ENCODE measurements at regions not wholly inside any gene's neighbourhood (a gene's known extent, or its start where the extent isn't known, plus 50 kb on each side); places are given as distances from the start of the nearest gene placed in this dataset.

DNA sequence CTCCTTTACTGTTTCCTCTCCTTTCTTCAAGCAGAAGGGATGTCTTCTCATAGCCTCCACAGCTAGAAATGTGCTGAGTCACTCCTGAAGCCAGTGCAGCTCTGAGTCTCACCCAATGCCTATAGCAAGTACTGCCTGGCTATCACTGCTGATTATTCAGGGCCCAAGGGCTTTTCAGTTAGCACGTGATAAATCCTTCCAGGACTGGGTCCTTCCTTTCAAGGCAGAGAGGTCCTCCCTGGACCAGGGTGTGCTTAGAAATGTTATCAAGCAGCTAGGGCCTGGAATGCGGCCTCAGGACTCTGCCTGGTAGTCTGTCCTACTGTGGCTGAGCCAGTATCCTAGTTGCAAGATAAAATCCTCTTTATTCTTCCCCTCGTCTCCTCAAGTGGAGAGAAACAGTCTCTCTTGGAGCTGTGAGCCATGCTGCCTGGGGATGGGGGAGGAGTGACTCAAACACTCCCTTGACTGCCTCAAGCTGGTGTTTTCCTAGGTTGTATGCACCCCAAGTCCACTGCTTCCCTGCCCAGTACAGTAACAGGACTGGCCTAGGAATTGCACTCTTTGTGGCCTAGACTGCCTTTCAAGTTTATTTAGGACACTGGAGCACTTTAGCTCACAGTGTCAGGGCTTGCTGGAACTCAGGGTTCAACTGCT is 198.7 kb upstream of the SERP2 start:
- no peak for DNase-seq (ENCODE audit: low read depth, low spot score)

DNA sequence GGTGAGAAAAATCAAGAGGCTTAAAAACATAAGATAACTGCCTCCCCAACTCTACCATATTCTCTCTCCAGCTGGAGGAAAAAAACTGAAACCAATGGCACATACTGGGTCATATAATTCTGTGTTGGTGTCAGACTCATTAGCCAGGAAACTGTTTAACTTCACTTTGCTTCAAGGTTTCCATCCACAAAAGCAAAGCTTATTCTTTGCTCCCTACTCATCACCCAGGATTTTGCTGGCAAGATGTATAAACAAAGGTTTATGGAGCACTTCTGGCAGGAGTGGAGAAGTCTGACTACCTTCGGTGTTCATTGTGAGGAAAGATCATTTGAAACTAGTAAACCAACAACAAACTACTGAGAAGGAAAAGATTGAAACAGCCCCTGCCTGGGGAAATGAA is 197.5 kb upstream of the SERP2 start:
- no peak for DNase-seq (ENCODE audit: low read depth, low spot score)

DNA sequence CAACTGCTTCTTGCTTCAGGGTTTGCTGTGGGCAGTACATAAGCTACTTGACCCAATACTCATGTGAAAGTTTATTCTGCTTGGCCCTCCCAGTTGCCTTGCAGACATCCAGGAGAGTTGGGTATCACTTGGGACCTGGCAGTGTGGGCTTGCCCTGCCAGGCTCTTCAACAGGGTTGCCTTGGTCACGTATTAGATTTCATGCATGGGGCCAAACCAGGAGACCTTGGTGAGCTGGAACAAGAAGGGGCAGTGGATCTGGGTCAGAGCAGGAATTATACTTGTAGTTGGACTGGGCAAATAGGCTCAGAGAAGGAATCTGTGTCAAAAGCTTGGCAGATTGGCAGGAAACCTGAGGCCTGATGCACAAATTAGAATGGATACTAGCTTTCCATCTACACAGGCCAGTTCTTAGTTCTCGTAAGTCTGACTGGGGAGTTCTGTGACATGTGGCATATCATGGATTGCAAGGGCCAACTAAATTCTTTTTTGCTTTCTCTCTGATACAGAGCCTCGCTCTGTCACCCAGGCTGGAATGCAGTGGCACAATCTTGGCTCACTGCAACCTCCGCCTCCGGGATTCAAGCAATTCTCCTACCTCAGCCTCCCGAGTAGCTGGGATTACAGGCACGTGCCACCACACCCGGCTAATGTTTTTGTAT is 192.6 kb upstream of the SERP2 start:
- no peak for DNase-seq (ENCODE audit: low read depth, low spot score)

DNA sequence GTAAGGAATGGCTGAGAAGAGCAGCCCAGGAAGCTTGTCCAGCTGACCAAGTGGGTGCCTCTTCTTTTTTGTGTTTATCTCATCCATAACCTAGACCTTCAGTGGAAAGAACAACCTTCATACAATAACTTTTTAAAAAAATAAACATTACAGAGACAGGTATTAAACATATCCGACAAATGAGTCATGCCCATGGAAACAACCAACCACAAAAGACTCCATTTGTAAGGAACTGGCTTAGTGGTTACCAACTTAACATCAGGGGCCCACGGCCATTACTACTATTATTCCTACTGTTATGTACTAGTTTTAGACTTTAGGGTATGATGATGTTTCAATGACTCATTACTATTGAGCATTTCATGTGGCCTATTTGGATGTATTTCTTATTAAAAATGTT is 191.7 kb upstream of the SERP2 start:
- no peak for DNase-seq (ENCODE audit: low read depth, low spot score)

DNA sequence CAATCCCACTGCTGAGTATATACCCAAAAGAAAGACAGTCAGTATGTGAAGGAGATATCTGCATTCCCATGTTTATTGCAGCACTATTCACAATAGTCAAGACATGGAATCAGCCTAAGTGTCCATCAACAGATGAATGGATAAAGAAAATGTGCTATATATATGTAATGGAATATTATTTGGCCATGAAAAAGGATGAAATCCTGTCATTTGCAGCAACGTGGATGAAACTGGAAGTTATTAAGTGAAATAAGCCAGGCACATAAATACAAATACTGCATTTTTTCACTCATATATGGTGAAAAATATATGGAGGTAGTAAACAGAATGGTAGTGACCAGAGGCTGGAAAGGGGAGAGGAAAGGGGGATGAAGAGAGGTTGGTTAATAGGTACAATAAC is 188.9 kb upstream of the SERP2 start:
- DNase-seq (ENCODE audit: low read depth, low spot score), result no peak

DNA sequence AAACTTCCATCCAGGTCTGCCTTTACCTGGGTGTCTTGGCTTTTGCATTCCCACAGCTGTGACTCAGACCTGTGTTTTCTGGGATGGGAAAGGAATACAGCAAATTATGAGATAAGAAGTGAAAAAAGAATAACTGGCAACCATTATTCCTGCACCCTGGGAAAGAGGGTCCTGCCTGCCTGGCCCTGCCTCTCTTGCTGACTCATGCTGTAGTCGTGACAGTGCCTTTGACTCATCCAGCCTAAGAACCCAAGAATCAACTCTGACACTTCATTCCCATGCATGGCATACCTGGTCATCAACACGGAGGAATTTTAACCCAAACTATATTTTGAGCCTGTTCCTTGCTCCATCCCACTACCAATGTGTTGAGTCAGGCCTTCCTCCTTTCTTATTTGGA is 185.4 kb upstream of the SERP2 start:
- no peak for DNase-seq (ENCODE audit: low read depth, low spot score)

DNA sequence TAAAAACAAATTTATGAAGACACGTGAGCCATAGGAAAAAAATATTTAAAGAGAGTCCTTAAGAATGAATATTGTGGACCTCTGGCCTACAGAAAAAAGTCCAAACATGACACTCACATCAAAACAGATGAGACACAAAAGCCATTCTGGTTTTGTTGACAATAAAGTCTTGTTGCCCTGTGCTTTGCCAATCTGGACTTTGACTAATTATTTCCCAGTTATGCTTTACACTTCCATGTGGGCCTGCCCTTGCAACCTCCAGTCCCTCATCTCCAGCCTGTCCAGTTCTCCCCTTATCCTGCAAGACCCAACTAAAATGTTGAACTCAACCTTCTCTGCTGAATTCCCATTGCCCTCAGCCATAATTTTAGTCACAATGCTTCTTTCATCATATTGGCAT is 184.5 kb upstream of the SERP2 start:
- DNase-seq (ENCODE audit: low read depth, low spot score), result no peak

DNA sequence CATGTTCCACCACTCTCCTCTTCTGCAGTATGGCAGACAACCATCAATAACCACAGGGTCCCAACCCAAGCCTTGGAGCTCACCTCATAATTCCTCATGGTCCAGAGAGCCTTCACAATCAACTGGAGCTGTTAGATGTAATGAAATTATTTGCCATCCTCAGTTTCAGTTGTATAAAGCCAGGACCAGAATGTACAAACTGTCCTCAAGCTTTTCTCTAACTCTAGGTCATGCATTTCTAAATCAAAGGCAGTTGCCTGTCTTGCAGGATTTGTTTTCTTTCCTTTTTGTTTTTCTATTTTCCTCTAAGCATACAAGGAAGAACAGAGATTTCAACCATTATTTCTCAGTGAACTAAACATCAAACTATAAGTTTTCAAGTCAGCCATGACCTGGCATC is 182.5 kb upstream of the SERP2 start:
- no peak for DNase-seq (ENCODE audit: low read depth, low spot score)

DNA sequence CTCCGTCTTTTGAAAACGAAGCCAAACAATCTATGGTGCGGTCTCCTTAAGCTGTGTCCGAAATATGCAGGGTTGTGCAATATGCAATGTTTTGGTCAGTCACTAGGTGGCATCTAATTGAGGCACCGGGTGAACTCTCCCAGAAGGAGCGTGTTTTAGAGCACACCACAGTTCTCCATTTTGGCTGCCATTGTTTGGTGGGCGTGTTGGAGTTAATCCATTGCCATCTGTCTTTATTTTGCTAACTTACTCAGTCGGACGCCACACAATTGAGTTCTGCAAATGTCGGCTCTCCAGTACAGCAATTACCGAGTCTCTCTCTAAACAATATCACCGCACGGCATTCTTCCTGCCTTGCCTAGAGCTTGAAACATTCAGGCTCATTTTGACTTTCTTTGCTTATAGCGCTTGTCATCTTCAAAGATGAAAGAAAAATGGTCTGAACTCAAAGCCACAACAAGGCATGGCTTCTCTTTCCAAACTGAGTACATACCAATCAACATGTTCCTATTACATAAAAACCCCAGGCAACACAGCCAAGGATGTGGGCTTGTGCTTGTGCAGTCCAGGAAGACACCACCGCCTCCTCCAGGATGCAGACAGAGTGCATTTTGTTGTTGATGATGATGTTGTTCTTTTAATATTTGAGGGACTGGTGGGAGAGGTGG is 182.0 kb upstream of the SERP2 start:
- peak; percentile 61 for DNase-seq (ENCODE audit: low read depth, low spot score)

DNA sequence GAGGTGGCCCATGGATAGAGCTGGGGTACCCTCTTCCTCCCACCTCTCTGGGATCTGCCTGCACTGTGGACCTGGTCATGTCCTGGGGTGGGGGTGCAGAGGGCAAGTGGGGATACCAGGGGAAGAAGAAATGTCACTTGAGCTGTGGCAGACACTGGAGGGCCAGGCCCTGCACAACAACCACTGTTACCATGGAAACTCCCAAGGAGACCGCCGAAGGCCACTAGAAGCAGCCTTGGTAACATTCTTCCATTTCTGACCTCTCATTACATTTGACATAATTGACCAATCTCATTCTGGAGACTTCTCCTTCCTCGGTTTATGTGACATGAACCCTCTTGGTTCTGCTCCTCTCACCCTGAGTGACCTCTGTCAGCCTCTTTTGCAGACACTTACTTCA is 179.9 kb upstream of the SERP2 start:
- DNase-seq (ENCODE audit: low read depth, low spot score), result no peak

DNA sequence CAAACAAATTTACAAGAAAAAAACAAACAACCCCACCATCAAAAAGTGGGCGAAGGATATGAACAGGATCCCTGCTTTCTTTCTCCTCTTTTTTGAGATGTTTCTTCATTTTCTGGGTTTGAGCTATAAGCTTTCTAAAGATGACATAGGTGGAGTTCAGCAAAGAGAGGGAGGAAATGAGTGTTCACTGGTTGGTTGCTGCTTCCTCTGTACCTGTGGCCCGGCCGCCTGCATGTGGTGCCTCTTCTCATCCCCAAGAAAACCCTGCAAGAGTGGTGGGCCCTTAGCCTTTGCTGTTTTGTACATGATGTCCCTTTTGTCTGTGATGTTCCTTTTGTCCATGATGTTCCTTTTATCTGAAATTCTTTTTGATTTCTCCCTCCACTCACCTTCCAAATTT is 178.4 kb upstream of the SERP2 start:
- no peak for DNase-seq (ENCODE audit: low read depth, low spot score)

DNA sequence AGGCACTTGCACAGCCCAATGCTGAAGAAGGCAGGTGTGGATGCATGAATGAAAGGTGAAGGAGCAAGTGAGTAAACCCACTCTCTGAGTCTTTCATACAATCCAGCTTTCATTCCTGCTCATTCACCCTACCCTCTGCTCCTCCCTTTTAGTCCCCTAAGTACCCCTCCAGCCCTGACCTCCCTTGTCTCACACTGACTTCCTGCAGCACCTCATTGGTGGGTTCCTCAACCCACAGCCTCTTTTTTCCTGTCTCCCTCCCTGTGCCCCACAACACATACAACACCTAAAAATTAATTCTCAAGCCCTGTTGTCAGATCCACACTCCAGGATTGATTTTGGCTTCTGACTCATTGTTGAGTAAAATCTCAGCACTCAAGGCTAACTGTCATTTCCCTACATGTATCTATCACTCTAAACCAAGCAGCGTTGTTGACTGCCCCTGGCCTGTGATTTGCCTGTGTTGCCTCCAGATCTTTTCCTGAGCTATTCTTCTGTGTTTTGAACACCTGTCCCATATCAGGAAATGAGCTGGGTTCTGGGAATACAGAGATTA is 177.3 kb upstream of the SERP2 start:
- no peak for DNase-seq (ENCODE audit: low read depth, low spot score)

DNA sequence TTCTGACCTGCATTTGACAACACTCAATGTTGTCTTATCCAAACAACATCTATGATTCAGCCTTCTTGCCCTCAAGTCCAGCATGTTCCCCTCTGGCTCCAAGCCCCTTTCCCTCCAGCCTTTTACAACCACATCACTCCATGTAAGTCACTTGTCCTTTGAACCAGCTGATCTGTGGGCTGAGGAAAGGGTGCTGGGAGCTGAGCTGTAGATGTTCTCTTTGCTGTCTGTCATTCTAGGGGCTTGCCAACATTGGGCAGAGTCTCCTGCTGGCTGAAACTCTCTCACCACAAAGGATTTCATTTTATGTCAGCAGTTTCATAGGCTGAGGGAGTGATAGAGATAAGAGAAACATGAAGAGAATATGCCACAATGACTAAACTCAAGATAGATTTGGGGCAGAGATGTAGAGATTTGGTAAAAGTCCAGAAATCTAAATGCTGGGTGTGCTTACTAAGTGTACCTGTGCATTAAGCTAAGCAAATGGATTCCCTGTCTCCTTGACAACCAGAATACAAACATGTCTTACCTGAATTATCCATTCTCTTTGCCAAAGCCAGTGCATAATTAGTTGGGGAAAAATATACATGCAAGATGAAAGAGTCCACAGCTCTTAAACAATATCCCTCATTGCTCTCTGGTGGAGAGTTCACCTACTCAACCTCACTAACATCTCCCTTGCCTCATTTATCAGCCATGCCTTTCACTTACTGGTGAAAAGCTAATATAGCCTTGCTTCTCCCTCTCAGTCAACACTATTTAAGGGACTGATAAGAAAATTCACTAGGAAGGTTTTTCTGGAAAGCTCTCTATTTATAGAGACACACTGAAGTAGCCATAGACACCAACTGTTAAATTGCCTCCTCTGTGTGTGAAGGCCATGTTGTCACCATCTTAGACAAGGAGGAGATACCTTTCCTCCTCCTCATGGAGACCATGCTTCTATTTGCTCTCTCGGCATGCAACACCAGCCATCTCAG is 175.5 kb upstream of the SERP2 start:
- no peak for DNase-seq (ENCODE audit: low read depth, low spot score)

DNA sequence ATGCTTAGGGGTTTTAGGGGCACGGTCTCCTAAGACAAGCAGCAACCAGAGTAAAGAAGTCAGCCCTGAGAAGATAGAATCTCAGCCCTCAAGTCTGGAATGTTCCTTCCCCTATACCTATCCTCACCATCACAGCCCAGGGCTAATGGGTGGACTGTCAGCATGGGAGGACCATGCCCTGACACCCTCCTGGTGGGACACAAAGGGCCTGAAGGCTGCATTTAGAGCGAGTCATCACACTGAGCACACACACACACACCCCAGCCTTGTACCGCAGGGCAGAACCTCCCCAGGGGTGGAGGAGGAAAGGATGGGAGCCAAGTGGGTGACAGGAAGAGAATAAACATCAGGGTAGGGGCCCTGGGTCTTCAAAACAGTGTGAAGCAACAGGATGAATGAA is 174.8 kb upstream of the SERP2 start:
- DNase-seq (ENCODE audit: low read depth, low spot score), result no peak

DNA sequence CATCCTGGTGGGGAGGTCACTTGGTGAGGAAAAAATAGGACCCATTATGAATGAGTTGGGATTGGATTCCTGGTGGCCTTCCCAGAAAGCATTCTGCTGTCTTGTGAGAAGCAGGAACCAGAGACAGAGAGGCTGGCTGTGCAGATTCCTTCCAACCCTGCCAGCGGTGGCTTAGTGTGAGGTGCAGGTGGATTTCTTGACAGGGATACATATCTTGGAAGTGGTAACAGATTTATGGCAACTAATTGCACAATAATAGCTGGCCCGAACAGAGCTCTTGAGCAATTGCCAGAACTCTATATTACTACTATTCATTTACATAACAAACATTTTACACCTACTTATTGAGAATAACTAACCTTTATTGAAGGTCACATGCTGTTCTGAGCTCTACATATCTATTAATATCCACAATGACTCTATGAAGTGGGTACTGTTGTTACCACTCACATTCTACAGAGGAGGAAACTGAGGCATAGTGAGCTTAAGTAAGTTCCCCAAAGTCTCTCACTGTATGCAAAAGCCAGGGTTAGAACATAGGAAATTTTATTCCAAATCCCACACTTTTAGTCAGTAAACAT is 173.9 kb upstream of the SERP2 start:
- no peak for DNase-seq (ENCODE audit: low read depth, low spot score)

DNA sequence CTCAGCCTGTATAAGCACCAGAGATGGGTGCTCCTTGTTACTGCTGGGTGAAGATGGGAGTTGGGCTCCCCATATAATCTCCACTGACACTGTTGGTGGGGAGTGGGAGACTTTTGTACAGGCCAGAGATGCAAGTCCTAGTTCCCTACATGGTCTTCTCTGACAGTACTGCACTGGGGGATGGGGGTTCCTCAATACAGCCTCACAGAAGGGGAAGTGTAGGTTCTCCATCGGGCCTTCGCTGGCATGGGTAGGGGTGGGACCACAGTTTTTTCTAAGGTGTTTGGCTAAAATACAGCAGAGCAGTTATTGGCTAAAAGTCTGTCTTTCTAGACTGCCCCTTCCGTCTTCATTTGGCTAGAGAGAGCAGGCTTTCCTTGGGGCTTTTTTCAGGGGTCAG is 167.2 kb upstream of the SERP2 start:
- no peak for DNase-seq (ENCODE audit: low read depth, low spot score)

DNA sequence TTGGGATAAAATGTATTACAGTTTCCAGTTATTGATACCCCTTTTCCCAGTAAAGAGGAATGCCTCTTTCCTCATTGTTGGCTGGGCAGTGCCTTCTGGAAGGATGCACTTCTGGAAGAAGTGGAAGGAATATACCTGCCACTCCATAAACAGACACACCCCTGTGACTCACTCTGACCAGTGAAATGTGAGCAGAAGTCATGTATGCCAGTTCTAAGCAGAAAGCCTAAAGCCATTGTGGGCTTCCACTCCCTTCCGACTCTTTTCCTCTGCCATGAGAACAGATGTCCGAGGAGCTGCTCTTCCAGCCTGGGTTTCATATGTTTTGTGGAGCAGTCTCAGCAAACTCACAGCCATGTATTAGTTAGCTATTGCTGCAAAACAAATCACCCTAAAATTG is 166.1 kb upstream of the SERP2 start:
- no peak for DNase-seq (ENCODE audit: low read depth, low spot score)

DNA sequence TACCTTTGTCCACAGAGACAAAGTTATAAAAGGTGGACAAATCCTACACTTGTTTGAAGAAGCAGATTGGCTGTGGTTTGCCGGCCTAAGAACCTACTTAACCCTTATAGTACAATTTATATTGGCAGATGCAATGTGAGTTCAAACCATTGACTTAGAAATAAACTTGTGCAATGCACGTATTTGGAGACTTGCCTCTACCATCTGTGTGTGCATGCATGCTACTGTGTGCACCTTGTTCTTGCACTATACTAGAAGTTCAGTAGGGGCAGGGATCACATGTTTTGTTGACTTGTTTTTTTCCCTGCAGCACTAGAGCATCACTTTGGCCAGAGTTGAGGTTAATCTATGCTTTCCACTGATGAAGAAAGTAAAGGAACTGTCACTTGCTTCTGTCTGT is 163.1 kb upstream of the SERP2 start:
- DNase-seq (ENCODE audit: low read depth, low spot score), result no peak

DNA sequence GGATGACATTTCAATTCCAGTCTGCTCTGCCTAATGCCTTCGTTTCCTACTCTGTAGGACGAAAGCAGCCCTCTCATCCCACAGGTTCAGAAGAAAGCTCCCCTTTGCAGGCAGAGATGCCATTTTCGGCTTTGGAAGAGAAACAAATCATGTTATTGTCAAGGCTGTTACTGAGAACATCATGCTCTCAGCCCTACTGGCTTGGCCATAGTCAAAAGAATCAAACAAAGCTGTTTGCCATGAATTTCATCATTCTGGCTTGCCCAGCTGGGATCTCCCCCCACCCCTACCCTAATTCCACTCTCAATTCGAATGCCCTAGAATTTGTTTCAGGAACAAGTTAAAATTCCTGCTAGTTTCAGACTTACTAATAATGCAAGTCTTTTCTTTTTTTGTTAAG is 162.3 kb upstream of the SERP2 start:
- no peak for DNase-seq (ENCODE audit: low read depth, low spot score)

DNA sequence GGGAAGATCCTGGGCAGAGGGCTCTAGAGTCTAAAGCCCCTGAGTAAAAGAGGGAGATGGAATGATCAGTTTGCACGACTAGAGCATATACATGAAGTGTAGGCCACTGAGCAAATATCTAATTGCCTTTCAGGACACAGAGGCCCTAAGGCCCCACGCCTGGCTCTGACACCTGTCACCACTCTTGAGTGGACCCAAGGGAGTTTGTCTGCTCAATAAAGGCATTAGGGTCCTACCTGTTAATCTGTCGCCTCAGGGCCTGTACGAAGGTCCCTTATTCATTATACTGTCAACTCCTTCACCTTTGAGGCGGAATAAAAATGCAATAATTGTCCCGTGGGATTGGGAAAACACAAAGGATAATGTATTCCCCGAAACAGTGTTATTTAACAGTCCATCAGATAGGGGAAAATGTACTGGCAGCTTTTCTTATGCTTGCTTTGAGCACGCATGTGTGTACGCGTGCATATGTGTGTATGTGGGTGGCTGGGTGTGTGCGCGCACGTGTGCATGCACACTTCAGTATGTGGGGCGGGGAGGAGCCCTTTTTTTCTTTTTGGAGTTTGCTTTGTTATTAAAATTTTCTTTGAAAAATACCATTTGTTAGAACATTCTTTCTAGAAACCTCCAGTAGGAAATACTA is 161.8 kb upstream of the SERP2 start:
- DNase-seq (ENCODE audit: low read depth, low spot score), result no peak
